DND-41 (cell line): ENCODE measurements at regions not wholly inside any gene's neighbourhood (a gene's known extent, or its start where the extent isn't known, plus 50 kb on each side); places are given as distances from the start of the nearest gene placed in this dataset.

ENCODE experiments used
- ATAC-seq: fragments of 200-7000 bp; cut with Tn5 transposase; 3 replicates; pipeline ENCODE4 v1.9.1; 2021; ENCODE audit warnings: low read depth; ENCODE audit not compliant: insufficient read depth
- DNase-seq: peaks from one replicate; pipeline ENCODE4 v3.0.0-alpha.2; 2020
- H2AFZ ChIP-seq: 2 replicates; pipeline ENCODE4 v1.6.0; 2012; ENCODE audit warnings: low read depth, low read length
- H3K27ac ChIP-seq: 2 replicates; pipeline ENCODE4 v1.5.1; 2012; ENCODE audit warnings: low read length, inconsistent platforms
- H3K27me3 ChIP-seq: fragments of 200-600 bp; sonication (generic); 2 replicates; pipeline ENCODE4 v1.6.0; 2012; ENCODE audit warnings: low read length, mild to moderate bottlenecking, inconsistent platforms; ENCODE audit not compliant: insufficient read depth, poor library complexity
- H3K36me3 ChIP-seq: 2 replicates; pipeline ENCODE4 v1.5.1; 2012; ENCODE audit warnings: low read length, inconsistent platforms; ENCODE audit not compliant: insufficient read depth
- H3K4me1 ChIP-seq: 2 replicates; pipeline ENCODE4 v1.5.1; 2012; ENCODE audit warnings: mild to moderate bottlenecking, low read length; ENCODE audit not compliant: insufficient read depth
- H3K4me2 ChIP-seq: 2 replicates; pipeline ENCODE4 v1.6.0; 2012; ENCODE audit warnings: mild to moderate bottlenecking, moderate library complexity, low read length, inconsistent platforms; ENCODE audit not compliant: insufficient read depth
- H3K4me3 ChIP-seq, 2 experiments: fragments of 200-600 bp in 1 of 2; shearing (Covaris generic) in 1 of 2; 2 replicates each; pipeline ENCODE4 v1.5.1; 2012 to 2016; ENCODE audit warnings: inconsistent platforms in 2 of 2, low read length in 2 of 2, mild to moderate bottlenecking in 2 of 2, low read depth in 1 of 2, moderate library complexity in 1 of 2
- H3K79me2 ChIP-seq: 2 replicates; pipeline ENCODE4 v1.6.0; 2012; ENCODE audit warnings: low read length, inconsistent platforms; ENCODE audit not compliant: insufficient read depth
- H3K9ac ChIP-seq: 2 replicates; pipeline ENCODE4 v1.6.0; 2012; ENCODE audit warnings: low read depth, mild to moderate bottlenecking, inconsistent platforms, low read length, moderate library complexity
- H3K9me3 ChIP-seq: 2 replicates; pipeline ENCODE4 v1.5.1; 2012; ENCODE audit warnings: low read length, moderate library complexity, mild to moderate bottlenecking, inconsistent platforms; ENCODE audit not compliant: insufficient read depth, severe bottlenecking
- H4K20me1 ChIP-seq: 2 replicates; pipeline ENCODE4 v1.6.0; 2012; ENCODE audit warnings: low read length; ENCODE audit not compliant: insufficient read depth
- CTCF ChIP-seq: IDR thresholded peaks from 2 replicates; pipeline ENCODE4 v1.5.1; 2012; ENCODE audit warnings: borderline replicate concordance, low read length, moderate library complexity, mild to moderate bottlenecking; ENCODE audit not compliant: poor library complexity, severe bottlenecking; ENCODE audit errors: extremely low read depth
- EZH2 ChIP-seq: IDR thresholded peaks from 3 replicates; pipeline ENCODE4 v1.6.1; 2012; ENCODE audit warnings: borderline replicate concordance, low read depth, mild to moderate bottlenecking, moderate library complexity, low read length, inconsistent platforms; ENCODE audit not compliant: severe bottlenecking

GRCh38 chr5:125537661-125538060 lies 791.2 kb upstream of the ZNF608 start:
- Histone ChIP-seq H3K9ac (no peak overlapping the region), H3K36me3 (no peaks in the 10 kb centered on the region), H3K4me2 (no peak overlapping the region), H4K20me1 (no peaks in the 10 kb centered on the region), H3K4me1 (peaks cover 15% of the 10 kb centered on the region), H3K79me2 (no peaks in the 10 kb centered on the region), H3K4me3 (no peak overlapping the region), H3K27me3 (no peaks in the 10 kb centered on the region), H3K27ac (no peak overlapping the region), H3K9me3 (peaks cover 14% of the 10 kb centered on the region), H2AFZ (no peak overlapping the region)
- ATAC-seq (no peak), DNase-seq (no peak)
- TF ChIP-seq EZH2 (no peak), CTCF (no peak)

- peaks cover 15% of the 10 kb centered on the region for H3K4me1 ChIP-seq
- no peaks in the 10 kb centered on the region for H3K36me3 ChIP-seq
- peaks cover 14% of the 10 kb centered on the region for H3K9me3 ChIP-seq
- no peak for TF ChIP-seq CTCF
- no peak for TF ChIP-seq EZH2
- H3K4me2 ChIP-seq, result no peak overlapping the region
- DNase-seq, result no peak
- H4K20me1 ChIP-seq, result no peaks in the 10 kb centered on the region
- no peak overlapping the region for H2AFZ ChIP-seq
- no peaks in the 10 kb centered on the region for H3K27me3 ChIP-seq
- H3K79me2 ChIP-seq, result no peaks in the 10 kb centered on the region
- ATAC-seq, result no peak
- no peak overlapping the region for H3K27ac ChIP-seq
- no peak overlapping the region for H3K9ac ChIP-seq
- H3K4me3 ChIP-seq, result no peak overlapping the region
Observed at GRCh38 chr5:125538469-125538868, 792.0 kb upstream of the ZNF608 start.

- ATAC-seq (no peak), DNase-seq (no peak)
- Histone ChIP-seq H3K79me2 (no peaks in the 10 kb centered on the region), H4K20me1 (no peaks in the 10 kb centered on the region), H3K36me3 (no peaks in the 10 kb centered on the region), H3K4me3 (no peak overlapping the region), H3K4me1 (peaks cover 9% of the 10 kb centered on the region), H3K27me3 (no peaks in the 10 kb centered on the region), H2AFZ (no peak overlapping the region), H3K4me2 (no peak overlapping the region), H3K27ac (no peak overlapping the region), H3K9ac (no peak overlapping the region), H3K9me3 (peaks cover 14% of the 10 kb centered on the region)
- no peak for TF ChIP-seq CTCF
- TF ChIP-seq EZH2, result no peak
Observed at GRCh38 chr5:125541085-125541484, 794.6 kb upstream of the ZNF608 start.
